GM19467 (cell line): ENCODE measurements at regions not wholly inside any gene's neighbourhood (a gene's known extent, or its start where the extent isn't known, plus 50 kb on each side); places are given as distances from the start of the nearest gene placed in this dataset.

ENCODE experiments used
- ATAC-seq: cut with Tn5 transposase; IDR thresholded peaks from one replicate; pipeline ENCODE4 v1.9.1; 2021; ENCODE audit warnings: mild to moderate bottlenecking, moderate library complexity; ENCODE audit not compliant: unreplicated experiment

DNA sequence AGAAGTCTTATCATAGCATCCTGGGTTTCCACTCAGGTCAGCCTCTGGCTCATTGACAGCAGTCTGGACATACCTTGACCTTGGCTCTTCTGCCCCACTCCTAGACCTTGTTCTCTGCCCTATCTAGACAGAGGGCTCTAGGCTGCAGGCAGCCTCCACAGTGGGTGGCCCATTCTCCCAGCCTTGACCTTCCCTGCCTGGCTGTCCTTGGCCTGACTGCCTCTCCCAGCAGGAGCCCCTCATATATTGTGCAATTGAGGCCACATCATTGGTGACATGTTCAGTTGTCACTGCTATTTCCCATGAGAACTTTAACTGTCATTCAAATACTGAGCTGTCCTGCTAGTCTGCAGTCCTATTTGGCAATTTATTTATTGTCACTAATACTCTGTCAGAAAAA is 503.4 kb downstream of the PLXNA4 start:
- no peak for ATAC-seq

- no peak for ATAC-seq
Measured at GRCh38 chr7:132072165-132072564, 504.1 kb downstream of the PLXNA4 start.

GRCh38 chr7:132069306-132069705 is 507.0 kb downstream of the PLXNA4 start:
- ATAC-seq = no peak

GRCh38 chr7:132066761-132067171 is 509.5 kb downstream of the PLXNA4 start:
- ATAC-seq = no peak

- ATAC-seq = no peak
Measured at GRCh38 chr7:132065989-132066603, 509.7 kb upstream of the PODXL start.

DNA sequence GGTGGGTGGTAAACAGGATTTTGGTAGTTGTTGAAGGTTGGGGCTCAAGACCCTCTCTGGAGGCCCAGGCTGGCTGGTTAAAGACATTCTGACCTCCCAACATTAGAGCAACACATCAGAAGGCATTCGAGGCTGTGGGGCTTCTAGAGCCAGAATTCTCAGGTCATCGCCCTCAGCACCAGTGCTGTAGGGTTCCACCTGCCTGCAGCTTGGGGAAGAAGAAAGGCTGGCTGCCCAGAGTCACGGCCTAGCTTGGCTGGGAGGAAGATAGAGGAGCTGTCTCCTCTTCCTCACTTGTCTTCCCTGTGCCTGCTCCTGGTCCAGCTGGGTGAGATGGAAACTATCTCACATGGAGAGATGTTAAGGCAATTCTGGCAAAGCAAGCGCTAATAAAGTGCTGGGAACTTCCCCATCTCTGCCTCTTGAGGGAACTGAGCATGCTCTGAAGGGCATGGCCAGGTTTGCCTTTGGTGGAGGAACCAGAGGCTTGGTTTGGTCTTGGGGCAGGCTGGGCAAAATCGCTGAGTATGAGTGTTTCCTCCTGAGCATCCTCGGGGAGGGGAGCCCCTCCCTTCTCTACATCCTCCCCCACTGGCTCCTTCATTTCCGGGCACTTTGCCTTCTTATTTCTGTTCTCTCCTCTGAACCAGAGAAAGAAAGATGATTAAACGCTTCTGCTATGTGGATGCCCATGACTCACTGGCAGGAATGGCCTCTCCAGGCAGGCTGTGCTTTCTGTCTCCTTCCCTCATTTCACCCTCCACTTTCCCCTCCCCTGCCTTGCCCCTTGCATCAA is 509.0 kb upstream of the PODXL start:
- no peak for ATAC-seq

DNA sequence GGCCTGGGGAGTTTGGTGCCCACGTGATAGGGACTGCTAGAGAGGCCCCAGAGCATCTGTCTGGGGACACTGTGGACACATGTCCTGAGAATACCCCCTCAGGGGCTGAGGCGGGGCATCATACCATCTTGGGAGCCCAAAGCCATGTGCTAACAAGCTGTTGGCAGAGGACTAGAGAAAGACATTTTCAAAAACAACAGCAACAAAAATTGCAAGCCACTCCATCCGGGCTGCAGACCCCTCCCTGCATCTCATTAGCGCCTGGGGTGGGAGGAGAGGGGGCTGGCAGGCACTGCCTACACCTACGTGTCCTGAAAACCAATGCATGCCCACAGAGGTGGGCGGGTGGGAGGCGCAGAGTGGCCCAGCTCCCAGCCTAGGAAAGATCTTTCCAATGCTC is 507.4 kb upstream of the PODXL start:
- no peak for ATAC-seq

GRCh38 chr7:132061937-132062336 is 505.5 kb upstream of the PODXL start:
- no peak for ATAC-seq

- no peak for ATAC-seq
Measured at GRCh38 chr7:132059141-132059540, 502.7 kb upstream of the PODXL start.

DNA sequence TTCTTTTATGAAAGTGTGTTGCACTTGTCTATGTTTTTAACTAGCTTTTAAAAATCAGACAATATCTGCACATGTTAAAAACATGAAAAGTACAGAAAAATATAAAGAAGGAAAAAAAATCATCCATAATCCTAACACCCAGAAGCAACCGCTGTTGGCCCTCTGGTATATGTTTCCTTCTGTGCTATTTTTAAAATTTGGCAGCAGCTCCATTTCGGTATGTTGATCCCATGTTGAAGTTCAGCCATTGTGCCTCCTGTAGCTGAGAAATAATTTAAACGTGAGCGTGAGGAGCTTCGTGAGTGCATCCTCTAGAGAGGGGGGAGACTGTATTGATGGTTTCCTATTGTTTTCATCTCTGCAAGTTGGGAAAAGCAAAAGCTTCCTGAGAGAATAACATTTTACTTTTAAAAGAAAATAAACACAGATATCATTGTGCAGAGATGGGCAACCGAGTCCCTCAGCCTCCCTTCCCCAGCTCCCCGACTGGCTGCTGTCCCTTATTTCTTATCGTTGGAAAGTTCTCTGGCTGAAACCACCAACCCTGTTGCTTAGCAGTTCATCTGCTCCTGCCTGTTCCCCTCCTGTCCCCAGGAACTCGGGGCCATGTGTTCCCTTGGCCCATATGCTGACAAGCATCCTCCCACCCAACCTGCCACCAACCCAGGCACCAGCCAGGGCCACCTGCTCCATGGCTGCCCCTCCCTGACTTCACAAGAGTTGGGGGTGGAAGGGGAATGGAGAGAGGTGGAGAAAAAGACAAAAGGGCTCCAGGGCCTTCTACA is 499.1 kb upstream of the PODXL start:
- ATAC-seq = no peak

- no peak for ATAC-seq
Measured at GRCh38 chr7:132053871-132054270, 497.4 kb upstream of the PODXL start.

- ATAC-seq = no peak
Measured at GRCh38 chr7:132051311-132051710, 494.9 kb upstream of the PODXL start.

DNA sequence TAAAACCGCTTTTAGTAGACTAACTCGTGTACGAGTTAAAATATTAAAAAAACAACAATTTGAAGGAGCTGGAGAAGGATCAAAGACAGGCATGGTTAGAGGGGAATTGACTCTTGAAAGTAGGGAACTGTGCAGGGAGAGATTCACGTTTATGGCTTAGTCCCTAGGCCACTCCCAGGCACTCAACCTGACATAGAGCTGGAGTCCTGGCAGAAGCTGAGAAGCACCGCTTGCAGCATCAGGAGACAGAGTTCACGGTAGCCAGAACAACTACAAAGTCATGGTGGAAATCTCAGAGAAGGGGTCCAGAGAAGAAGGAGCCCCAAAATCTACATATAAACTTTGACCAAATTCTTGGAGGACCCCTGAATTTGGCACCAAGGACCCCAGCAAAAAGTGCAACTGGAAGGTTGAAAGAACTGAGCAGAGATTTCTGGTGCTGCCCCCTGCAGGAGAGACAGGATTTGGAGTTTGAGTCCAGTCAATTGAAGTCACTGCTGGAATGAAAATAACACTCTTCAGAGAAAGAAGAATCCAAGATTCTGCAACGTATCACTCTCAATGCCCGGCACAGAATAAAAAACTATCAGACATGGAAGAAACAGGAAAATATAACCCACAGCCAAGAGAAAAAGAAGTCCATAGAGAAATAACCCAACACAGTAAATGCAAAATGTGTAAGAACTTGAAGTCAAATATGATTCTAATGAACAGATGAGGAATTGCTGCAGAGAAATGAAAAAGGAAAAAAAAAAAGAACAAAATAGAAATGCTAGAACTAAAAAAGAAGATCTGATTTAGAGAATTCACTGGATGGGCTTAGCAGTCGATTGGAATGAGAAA is 493.3 kb upstream of the PODXL start:
- no peak for ATAC-seq

DNA sequence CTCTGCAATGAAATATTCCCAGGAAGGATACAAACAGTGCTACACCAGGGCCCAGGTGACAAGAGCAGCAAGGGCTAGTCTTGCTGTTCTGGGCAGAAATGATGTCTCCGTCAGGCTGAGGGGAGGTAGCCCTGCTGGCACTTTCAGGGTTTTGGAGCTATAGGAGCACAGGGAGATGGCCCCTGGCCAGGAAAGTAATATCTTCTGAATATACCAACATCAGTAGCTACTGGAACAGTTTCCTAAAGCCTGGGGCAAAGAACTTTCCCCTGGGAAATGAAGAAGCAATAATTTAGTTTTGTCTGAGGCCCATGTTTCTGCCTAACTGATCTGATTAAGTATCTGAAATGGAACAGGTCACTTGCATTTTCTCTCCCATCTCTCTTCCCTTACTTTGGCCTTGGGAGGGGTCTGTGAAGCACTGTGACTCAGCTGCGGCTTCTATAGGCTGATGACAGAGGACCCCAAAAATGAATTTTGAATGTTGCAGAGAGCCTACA is 489.1 kb upstream of the PODXL start:
- no peak for ATAC-seq

DNA sequence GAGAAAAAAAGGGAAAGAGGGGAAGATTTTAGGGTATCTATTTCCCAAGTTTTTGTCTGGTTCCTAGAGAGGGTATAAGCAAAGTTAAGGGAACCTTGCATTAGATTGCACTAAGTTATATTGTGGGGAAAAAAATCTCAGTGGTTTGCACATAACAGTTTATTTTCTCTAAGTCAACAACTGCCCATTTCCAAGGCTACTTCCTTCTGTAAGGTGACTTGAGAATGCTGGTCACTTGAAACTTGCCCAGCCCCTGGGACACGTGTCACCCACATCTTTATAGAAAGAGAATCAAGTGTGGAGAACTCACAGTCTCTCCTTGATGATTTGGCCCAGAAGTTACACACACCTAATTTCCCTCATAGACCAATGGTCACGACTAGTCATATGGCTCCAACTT is 488.6 kb upstream of the PODXL start:
- ATAC-seq = no peak

- ATAC-seq = no peak
Measured at GRCh38 chr7:132044247-132044646, 487.8 kb upstream of the PODXL start.

DNA sequence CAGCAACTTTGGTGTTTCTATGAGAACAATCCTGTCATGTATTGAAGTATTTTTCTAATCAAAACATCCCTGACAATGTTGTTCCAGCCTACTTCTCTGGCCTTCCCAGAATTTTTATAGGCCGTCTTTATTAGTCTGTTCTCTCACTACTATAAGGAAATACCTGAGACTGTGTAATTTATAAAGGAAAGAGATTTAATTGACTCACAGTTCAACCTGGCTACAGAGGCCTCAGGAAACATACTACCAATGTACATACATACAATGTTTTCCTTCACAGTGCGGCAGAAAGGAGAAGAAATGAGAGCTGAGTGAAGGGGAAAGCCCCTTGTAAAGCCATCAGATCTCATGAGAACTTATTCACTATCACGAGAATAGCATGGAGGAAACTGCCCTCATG is 484.7 kb upstream of the PODXL start:
- ATAC-seq = no peak

GRCh38 chr7:132035517-132036362 is 479.3 kb upstream of the PODXL start:
- ATAC-seq = no peak

GRCh38 chr7:132034748-132035416 is 478.5 kb upstream of the PODXL start:
- ATAC-seq = no peak
